ENCODE measurements at regions not wholly inside any gene's neighbourhood (a gene's known extent, or its start where the extent isn't known, plus 50 kb on each side); places are given as distances from the start of the nearest gene placed in this dataset.

- ChIA-PET POLR2A (ENCODE audit: low non-redundant PET) (no interaction called here), CTCF (no interaction called here)
- no peak for TF ChIP-seq EZH2 (IDR thresholded peaks at IDR 0.05; ENCODE audit: borderline replicate concordance, low read depth, low read length, poor library complexity, severe bottlenecking)
- TF ChIP-seq, protein P1, sequence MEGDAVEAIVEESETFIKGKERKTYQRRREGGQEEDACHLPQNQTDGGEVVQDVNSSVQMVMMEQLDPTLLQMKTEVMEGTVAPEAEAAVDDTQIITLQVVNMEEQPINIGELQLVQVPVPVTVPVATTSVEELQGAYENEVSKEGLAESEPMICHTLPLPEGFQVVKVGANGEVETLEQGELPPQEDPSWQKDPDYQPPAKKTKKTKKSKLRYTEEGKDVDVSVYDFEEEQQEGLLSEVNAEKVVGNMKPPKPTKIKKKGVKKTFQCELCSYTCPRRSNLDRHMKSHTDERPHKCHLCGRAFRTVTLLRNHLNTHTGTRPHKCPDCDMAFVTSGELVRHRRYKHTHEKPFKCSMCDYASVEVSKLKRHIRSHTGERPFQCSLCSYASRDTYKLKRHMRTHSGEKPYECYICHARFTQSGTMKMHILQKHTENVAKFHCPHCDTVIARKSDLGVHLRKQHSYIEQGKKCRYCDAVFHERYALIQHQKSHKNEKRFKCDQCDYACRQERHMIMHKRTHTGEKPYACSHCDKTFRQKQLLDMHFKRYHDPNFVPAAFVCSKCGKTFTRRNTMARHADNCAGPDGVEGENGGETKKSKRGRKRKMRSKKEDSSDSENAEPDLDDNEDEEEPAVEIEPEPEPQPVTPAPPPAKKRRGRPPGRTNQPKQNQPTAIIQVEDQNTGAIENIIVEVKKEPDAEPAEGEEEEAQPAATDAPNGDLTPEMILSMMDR (conservative IDR thresholded peaks at IDR 0.05; ENCODE audit: low read depth, low read length): no peak
- no peaks in the 10 kb centered on the region for H3K27me3 ChIP-seq (replicated peaks; ENCODE audit: insufficient read depth, low read depth, low read length, poor library complexity)
- intact Hi-C loops (cut with micrococcal nuclease; ENCODE audit: unreplicated experiment): no loop called here
- no peaks in the 10 kb centered on the region for H3K36me3 ChIP-seq (ENCODE audit: insufficient read depth, low read length, poor library complexity, severe bottlenecking)
- DNase-seq (ENCODE audit: low spot score): no peak
- no peaks in the 10 kb centered on the region for H3K9me3 ChIP-seq (ENCODE audit: low read depth, low read length, poor library complexity, severe bottlenecking)
- no peak overlapping the region for H3K27ac ChIP-seq (ENCODE audit: low read depth, low read length, poor library complexity, severe bottlenecking)
- no TSS peak for BruUV-seq (replicated peaks)
- H3K4me3 ChIP-seq (ENCODE audit: low read depth, low read length, poor library complexity, severe bottlenecking): no peak overlapping the region
- H3K4me1 ChIP-seq (ENCODE audit: insufficient read depth, low read length, poor library complexity, severe bottlenecking): peaks cover 6% of the 10 kb centered on the region
Observed at GRCh38 chr4:144590020-144590419, 55.9 kb upstream of the HHIP start.

DNA sequence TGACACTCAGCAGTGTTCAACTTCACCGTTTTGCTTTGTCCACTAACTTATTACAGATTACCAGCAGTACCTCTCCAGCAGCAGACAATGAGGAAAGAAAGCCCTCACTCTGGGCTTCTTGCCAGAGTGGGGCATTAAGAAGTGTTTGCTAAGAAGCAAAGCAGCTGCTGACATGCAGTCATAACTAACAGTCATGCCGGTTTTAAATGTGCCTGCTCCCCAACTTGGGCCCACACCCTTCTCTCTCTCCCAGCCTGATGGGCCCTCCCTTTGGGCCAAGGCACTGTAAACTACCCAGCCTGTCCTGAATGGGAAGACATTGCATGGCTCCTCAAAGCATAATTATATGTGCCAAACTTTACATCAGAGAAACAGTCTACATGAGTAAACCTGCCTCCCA is 54.6 kb upstream of the HHIP start:
- Histone ChIP-seq H3K27ac (ENCODE audit: low read depth, low read length, poor library complexity, severe bottlenecking) (no peak overlapping the region), H3K4me3 (ENCODE audit: low read depth, low read length, poor library complexity, severe bottlenecking) (no peak overlapping the region), H3K4me1 (ENCODE audit: insufficient read depth, low read length, poor library complexity, severe bottlenecking) (peaks cover 6% of the 10 kb centered on the region), H3K9me3 (ENCODE audit: low read depth, low read length, poor library complexity, severe bottlenecking) (no peaks in the 10 kb centered on the region), H3K36me3 (ENCODE audit: insufficient read depth, low read length, poor library complexity, severe bottlenecking) (no peaks in the 10 kb centered on the region), H3K27me3 (replicated peaks; ENCODE audit: insufficient read depth, low read depth, low read length, poor library complexity) (no peaks in the 10 kb centered on the region)
- TF ChIP-seq, protein P1 (conservative IDR thresholded peaks at IDR 0.05; ENCODE audit: low read depth, low read length): no peak
- CTCF ChIA-PET: no interaction called here
- BruUV-seq (replicated peaks): no TSS peak
- intact Hi-C loops (cut with micrococcal nuclease; ENCODE audit: unreplicated experiment): no loop called here
- DNase-seq (ENCODE audit: low spot score): peak; percentile 83
- POLR2A ChIA-PET (ENCODE audit: low non-redundant PET): no interaction called here

DNA sequence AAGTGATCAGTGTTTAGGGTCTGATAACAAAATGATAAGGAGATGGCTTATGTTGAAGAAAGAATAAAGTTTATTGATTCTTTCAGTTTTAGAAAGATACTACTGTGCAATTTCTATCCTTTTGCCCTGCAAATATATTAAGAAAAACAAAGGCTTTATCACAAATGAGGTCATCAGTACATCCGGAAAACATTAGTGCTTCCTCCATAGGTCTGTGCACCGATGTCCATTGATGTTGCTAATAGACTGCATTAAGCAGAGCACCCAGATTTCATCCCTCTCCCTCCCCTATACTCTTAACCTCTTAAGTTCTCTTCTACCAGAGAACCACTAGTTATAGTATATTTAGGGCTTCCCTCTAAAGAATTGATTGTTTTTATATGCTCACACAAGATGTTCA is 53.7 kb upstream of the HHIP start:
- Histone ChIP-seq H3K27me3 (replicated peaks; ENCODE audit: insufficient read depth, low read depth, low read length, poor library complexity) (no peaks in the 10 kb centered on the region), H3K4me1 (ENCODE audit: insufficient read depth, low read length, poor library complexity, severe bottlenecking) (peaks cover 6% of the 10 kb centered on the region), H3K9me3 (ENCODE audit: low read depth, low read length, poor library complexity, severe bottlenecking) (no peaks in the 10 kb centered on the region), H3K36me3 (ENCODE audit: insufficient read depth, low read length, poor library complexity, severe bottlenecking) (no peaks in the 10 kb centered on the region), H3K4me3 (ENCODE audit: low read depth, low read length, poor library complexity, severe bottlenecking) (no peak overlapping the region), H3K27ac (ENCODE audit: low read depth, low read length, poor library complexity, severe bottlenecking) (no peak overlapping the region)
- no TSS peak for BruUV-seq (replicated peaks)
- ChIA-PET CTCF (no interaction called here), POLR2A (ENCODE audit: low non-redundant PET) (no interaction called here)
- TF ChIP-seq, protein P1 (conservative IDR thresholded peaks at IDR 0.05; ENCODE audit: low read depth, low read length): no peak
- TF ChIP-seq EZH2 (IDR thresholded peaks at IDR 0.05; ENCODE audit: borderline replicate concordance, low read depth, low read length, poor library complexity, severe bottlenecking): no peak
- intact Hi-C loops (cut with micrococcal nuclease; ENCODE audit: unreplicated experiment): no loop called here
- DNase-seq (ENCODE audit: low spot score): no peak
